ENCODE measurements at regions not wholly inside any gene's neighbourhood (a gene's known extent, or its start where the extent isn't known, plus 50 kb on each side); places are given as distances from the start of the nearest gene placed in this dataset.
A peak's percentile ranks its signal among the peaks of the same experiment; 100 is the strongest.

DNA sequence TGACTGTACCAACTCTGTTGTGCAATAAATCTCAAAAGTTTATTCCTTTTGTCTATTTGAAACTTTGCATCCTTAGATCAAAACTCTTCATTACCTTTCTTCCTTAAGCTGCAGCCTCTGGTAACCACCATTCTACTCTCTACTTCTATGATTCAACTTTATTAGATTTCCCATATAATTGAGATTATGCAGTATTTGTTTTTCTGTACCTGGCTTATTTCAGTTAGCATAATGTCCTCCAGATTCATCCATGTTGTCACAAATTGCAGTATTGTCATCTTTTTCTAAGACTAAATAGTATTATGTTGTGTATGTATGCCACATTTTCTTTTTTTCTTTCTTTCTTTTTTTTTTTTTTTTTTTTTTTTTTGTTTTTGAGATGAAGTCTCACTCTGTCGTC is 1176.3 kb upstream of the TENM4 start:
- H3K4me1 ChIP-seq (ENCODE audit: control insufficient read depth in 1 of 2, insufficient read depth in 2 of 2, low read length in 2 of 2) = no peaks in the 10 kb centered on the region

DNA sequence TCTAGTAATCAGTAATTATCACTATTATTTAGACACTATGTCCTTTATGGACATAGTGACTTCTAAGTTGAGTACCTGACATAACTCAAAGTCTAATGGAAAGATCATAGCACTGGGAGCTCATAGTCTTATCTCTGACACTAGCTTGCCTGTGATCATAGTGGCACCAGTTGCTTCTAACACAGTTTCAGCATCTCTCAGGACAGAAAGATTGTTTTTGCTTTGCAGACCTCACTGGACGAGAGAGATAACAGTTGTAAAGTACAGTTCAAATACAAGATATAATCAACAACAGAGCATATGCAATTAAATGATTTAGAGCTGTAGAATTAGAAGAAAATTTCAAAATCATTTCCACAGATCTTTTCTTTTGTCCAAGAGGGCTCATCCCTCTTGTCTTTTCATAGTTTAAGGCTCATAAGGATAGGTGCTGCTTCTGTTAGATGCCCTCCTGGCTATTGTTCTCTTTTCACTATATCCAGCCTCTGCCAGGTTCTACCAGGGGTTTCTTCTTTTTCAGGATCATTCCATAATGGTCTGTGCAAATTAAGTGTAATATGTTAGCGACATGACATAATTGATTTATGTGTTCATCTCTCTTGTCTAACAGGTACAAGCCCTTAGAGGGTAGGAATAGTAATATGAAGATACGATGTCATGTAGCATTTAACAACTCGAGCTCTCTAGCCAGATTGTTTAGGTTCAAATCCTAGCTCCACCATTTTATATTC is 1175.4 kb upstream of the TENM4 start:
- no peak overlapping the region for H3K18ac ChIP-seq (ENCODE audit: low read length)
- H3K4me2 ChIP-seq (ENCODE audit: low read length) = no peak overlapping the region
- no peaks in the 10 kb centered on the region for H3K27me3 ChIP-seq (ENCODE audit: insufficient read depth, low read length)
- no peak overlapping the region for H3K4ac ChIP-seq (ENCODE audit: low read depth, low read length)
- no peak overlapping the region for H3K27ac ChIP-seq (ENCODE audit: low read depth, low read length)
- H3K9me3 ChIP-seq (ENCODE audit: insufficient read depth, low read depth, low read length) = no peaks in the 10 kb centered on the region
- no peak overlapping the region for H2BK120ac ChIP-seq (ENCODE audit: insufficient read depth, low read length, poor library complexity)
- no peak overlapping the region for H2BK5ac ChIP-seq (ENCODE audit: low read depth, low read length, poor library complexity)
- no peak overlapping the region for H2AK5ac ChIP-seq (ENCODE audit: low read length)
- H4K12ac ChIP-seq (ENCODE audit: low read depth, low read length) = no peak overlapping the region
- H2BK12ac ChIP-seq (ENCODE audit: low read length) = no peak overlapping the region
- H3K79me1 ChIP-seq (ENCODE audit: low read length) = no peaks in the 10 kb centered on the region
- H3K23ac ChIP-seq (ENCODE audit: low read length) = no peak overlapping the region
- H4K8ac ChIP-seq (ENCODE audit: low read depth, low read length) = no peak overlapping the region
- WGBS (ENCODE audit: extremely low coverage, insufficient coverage, insufficient read length) = no CpG with 5 or more reads among the region's 4 CpGs
- DNase-seq = no peak
- no peak overlapping the region for H2AFZ ChIP-seq (ENCODE audit: insufficient read depth, low read length, poor library complexity)
- H4K91ac ChIP-seq (ENCODE audit: low read depth, low read length) = no peak overlapping the region
- no peak overlapping the region for H3K9ac ChIP-seq (ENCODE audit: low read length)
- H3K14ac ChIP-seq (ENCODE audit: low read length) = no peak overlapping the region
- no peaks in the 10 kb centered on the region for H3K4me1 ChIP-seq (ENCODE audit: control insufficient read depth in 1 of 2, insufficient read depth in 2 of 2, low read length in 2 of 2)
- no peaks in the 10 kb centered on the region for H3K36me3 ChIP-seq (ENCODE audit: control insufficient read depth in 1 of 2, insufficient read depth in 2 of 2, low read length in 2 of 2)
- no peak overlapping the region for H3K4me3 ChIP-seq (ENCODE audit: low read depth, low read length)
- no peaks in the 10 kb centered on the region for H3K79me2 ChIP-seq (ENCODE audit: control insufficient read depth, insufficient read depth, low read length, poor library complexity)

More for the DNA sequence above, 1176.3 kb upstream of the TENM4 start:
- H4K8ac ChIP-seq (ENCODE audit: low read depth, low read length) = no peak overlapping the region
- no CpG with 5 or more reads among the region's 1 CpG for WGBS (ENCODE audit: extremely low coverage, insufficient coverage, insufficient read length)
- H2BK12ac ChIP-seq (ENCODE audit: low read length) = no peak overlapping the region
- H3K27ac ChIP-seq (ENCODE audit: low read depth, low read length) = no peak overlapping the region
- H3K18ac ChIP-seq (ENCODE audit: low read length) = no peak overlapping the region
- H3K4me2 ChIP-seq (ENCODE audit: low read length) = no peak overlapping the region
- H3K36me3 ChIP-seq (ENCODE audit: control insufficient read depth in 1 of 2, insufficient read depth in 2 of 2, low read length in 2 of 2) = no peaks in the 10 kb centered on the region
- H2AFZ ChIP-seq (ENCODE audit: insufficient read depth, low read length, poor library complexity) = no peak overlapping the region
- no peaks in the 10 kb centered on the region for H3K79me2 ChIP-seq (ENCODE audit: control insufficient read depth, insufficient read depth, low read length, poor library complexity)
- no peaks in the 10 kb centered on the region for H3K79me1 ChIP-seq (ENCODE audit: low read length)
- H2BK5ac ChIP-seq (ENCODE audit: low read depth, low read length, poor library complexity) = no peak overlapping the region
- H3K27me3 ChIP-seq (ENCODE audit: insufficient read depth, low read length) = no peaks in the 10 kb centered on the region
- H2AK5ac ChIP-seq (ENCODE audit: low read length) = no peak overlapping the region
- H4K12ac ChIP-seq (ENCODE audit: low read depth, low read length) = no peak overlapping the region
- no peak overlapping the region for H3K23ac ChIP-seq (ENCODE audit: low read length)
- no peaks in the 10 kb centered on the region for H3K9me3 ChIP-seq (ENCODE audit: insufficient read depth, low read depth, low read length)
- no peak overlapping the region for H3K9ac ChIP-seq (ENCODE audit: low read length)
- H4K91ac ChIP-seq (ENCODE audit: low read depth, low read length) = no peak overlapping the region
- no peak overlapping the region for H3K14ac ChIP-seq (ENCODE audit: low read length)
- H3K4me3 ChIP-seq (ENCODE audit: low read depth, low read length) = no peak overlapping the region
- no peak overlapping the region for H2BK120ac ChIP-seq (ENCODE audit: insufficient read depth, low read length, poor library complexity)
- DNase-seq = no peak
- H3K4ac ChIP-seq (ENCODE audit: low read depth, low read length) = no peak overlapping the region

DNA sequence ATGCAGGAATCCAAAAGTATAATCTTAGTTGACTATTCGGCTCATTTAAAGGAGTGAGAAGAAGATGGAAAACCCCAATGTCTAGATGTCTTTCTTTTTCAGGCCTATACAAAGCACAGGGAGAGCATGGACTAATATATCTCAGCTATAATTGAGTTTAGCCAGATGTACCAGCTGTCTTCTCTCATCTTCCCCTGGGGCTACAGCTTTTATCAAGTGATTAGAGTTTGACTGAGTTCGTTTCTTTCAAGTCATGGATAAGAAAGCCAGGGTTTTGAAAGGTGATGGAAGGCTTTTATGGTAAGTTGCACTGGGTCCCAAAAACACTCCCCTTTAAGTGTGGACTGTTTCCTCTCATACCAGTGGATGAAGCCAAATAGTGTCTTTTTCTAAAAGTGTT is 1172.8 kb upstream of the TENM4 start:
- Histone ChIP-seq H3K79me1 (ENCODE audit: low read length) (no peaks in the 10 kb centered on the region), H3K4me2 (ENCODE audit: low read length) (no peak overlapping the region), H3K27me3 (ENCODE audit: insufficient read depth, low read length) (no peaks in the 10 kb centered on the region), H3K9ac (ENCODE audit: low read length) (no peak overlapping the region), H3K79me2 (ENCODE audit: control insufficient read depth, insufficient read depth, low read length, poor library complexity) (no peaks in the 10 kb centered on the region), H3K23ac (ENCODE audit: low read length) (no peak overlapping the region), H2AFZ (ENCODE audit: insufficient read depth, low read length, poor library complexity) (no peak overlapping the region), H3K4me3 (ENCODE audit: low read depth, low read length) (no peak overlapping the region), H3K27ac (ENCODE audit: low read depth, low read length) (no peak overlapping the region), H2AK5ac (ENCODE audit: low read length) (no peak overlapping the region), H2BK120ac (ENCODE audit: insufficient read depth, low read length, poor library complexity) (no peak overlapping the region), H4K8ac (ENCODE audit: low read depth, low read length) (no peak overlapping the region), H3K4ac (ENCODE audit: low read depth, low read length) (no peak overlapping the region), H4K91ac (ENCODE audit: low read depth, low read length) (no peak overlapping the region), H3K14ac (ENCODE audit: low read length) (no peak overlapping the region), H4K12ac (ENCODE audit: low read depth, low read length) (no peak overlapping the region), H3K9me3 (ENCODE audit: insufficient read depth, low read depth, low read length) (no peaks in the 10 kb centered on the region), H3K18ac (ENCODE audit: low read length) (no peak overlapping the region), H3K36me3 (ENCODE audit: control insufficient read depth in 1 of 2, insufficient read depth in 2 of 2, low read length in 2 of 2) (no peaks in the 10 kb centered on the region), H2BK12ac (ENCODE audit: low read length) (no peak overlapping the region), H2BK5ac (ENCODE audit: low read depth, low read length, poor library complexity) (no peak overlapping the region), H3K4me1 (ENCODE audit: control insufficient read depth in 1 of 2, insufficient read depth in 2 of 2, low read length in 2 of 2) (no peaks in the 10 kb centered on the region)
- no peak for DNase-seq
- no CpG with 5 or more reads among the region's 2 CpGs for WGBS (ENCODE audit: extremely low coverage, insufficient coverage, insufficient read length)

DNA sequence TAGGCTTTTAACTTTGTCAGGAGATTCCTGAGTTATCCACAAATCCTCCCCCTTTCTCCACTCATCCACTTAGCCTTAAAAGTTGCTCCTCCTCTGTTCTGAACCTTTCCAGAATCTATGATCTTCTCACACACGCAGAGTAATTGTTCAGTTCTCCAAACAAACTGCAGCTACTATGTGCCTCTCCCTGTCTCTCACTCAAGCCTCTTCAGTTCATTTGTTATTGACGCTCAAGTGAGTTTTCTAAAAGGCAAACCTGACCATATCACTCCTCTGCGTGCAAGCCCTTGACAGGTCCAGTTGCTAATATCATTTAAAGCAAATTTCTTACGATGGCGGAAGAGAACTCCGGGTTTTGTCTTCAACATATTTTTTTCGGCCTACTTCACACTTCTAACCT is 1169.7 kb upstream of the TENM4 start:
- Histone ChIP-seq H2BK5ac (ENCODE audit: low read depth, low read length, poor library complexity) (no peak overlapping the region), H2AFZ (ENCODE audit: insufficient read depth, low read length, poor library complexity) (peak overlapping the region; percentile 45), H3K14ac (ENCODE audit: low read length) (no peak overlapping the region), H3K36me3 (ENCODE audit: control insufficient read depth in 1 of 2, insufficient read depth in 2 of 2, low read length in 2 of 2) (no peaks in the 10 kb centered on the region), H3K4ac (ENCODE audit: low read depth, low read length) (no peak overlapping the region), H2BK120ac (ENCODE audit: insufficient read depth, low read length, poor library complexity) (no peak overlapping the region), H2AK5ac (ENCODE audit: low read length) (no peak overlapping the region), H3K4me1 (ENCODE audit: control insufficient read depth in 1 of 2, insufficient read depth in 2 of 2, low read length in 2 of 2) (no peaks in the 10 kb centered on the region), H3K9ac (ENCODE audit: low read length) (no peak overlapping the region), H3K27me3 (ENCODE audit: insufficient read depth, low read length) (no peaks in the 10 kb centered on the region), H3K23ac (ENCODE audit: low read length) (no peak overlapping the region), H3K4me2 (ENCODE audit: low read length) (no peak overlapping the region), H3K18ac (ENCODE audit: low read length) (no peak overlapping the region), H4K12ac (ENCODE audit: low read depth, low read length) (no peak overlapping the region), H4K8ac (ENCODE audit: low read depth, low read length) (no peak overlapping the region), H3K9me3 (ENCODE audit: insufficient read depth, low read depth, low read length) (no peaks in the 10 kb centered on the region), H2BK12ac (ENCODE audit: low read length) (no peak overlapping the region), H3K79me2 (ENCODE audit: control insufficient read depth, insufficient read depth, low read length, poor library complexity) (no peaks in the 10 kb centered on the region), H3K27ac (ENCODE audit: low read depth, low read length) (no peak overlapping the region), H3K4me3 (ENCODE audit: low read depth, low read length) (no peak overlapping the region), H3K79me1 (ENCODE audit: low read length) (no peaks in the 10 kb centered on the region), H4K91ac (ENCODE audit: low read depth, low read length) (no peak overlapping the region)
- WGBS (ENCODE audit: extremely low coverage, insufficient coverage, insufficient read length) = no CpG with 5 or more reads among the region's 7 CpGs
- DNase-seq = no peak

Measured in trophoblast cell (in vitro differentiated cells and primary cell).